ENCODE measurements at regions not wholly inside any gene's neighbourhood (a gene's known extent, or its start where the extent isn't known, plus 50 kb on each side); places are given as distances from the start of the nearest gene placed in this dataset.

DNA sequence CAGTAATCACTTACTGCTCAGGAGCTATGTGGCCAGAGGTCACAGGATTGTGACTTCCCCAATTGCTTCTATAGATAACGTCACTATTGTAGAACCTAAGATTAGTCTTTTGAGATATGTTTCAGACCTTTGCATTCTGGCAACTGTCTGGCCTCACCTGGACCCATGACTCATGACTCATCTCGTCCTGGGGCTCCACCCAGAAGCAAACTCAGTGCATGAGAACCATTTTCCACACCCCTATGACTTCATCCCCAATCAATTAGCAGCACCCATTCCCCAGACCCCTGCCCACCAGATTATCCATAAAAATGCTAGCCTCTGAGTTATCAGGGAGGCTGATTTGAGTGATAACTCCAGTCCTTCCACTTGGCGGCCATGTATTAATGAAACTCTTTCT, 186.9 kb downstream of the EMP1 start:
- DNase-seq (ENCODE audit: low spot score) = no peak

- no peak for DNase-seq (ENCODE audit: low spot score)
Measured at GRCh38 chr12:13380297-13380696, 183.8 kb downstream of the EMP1 start.

DNA sequence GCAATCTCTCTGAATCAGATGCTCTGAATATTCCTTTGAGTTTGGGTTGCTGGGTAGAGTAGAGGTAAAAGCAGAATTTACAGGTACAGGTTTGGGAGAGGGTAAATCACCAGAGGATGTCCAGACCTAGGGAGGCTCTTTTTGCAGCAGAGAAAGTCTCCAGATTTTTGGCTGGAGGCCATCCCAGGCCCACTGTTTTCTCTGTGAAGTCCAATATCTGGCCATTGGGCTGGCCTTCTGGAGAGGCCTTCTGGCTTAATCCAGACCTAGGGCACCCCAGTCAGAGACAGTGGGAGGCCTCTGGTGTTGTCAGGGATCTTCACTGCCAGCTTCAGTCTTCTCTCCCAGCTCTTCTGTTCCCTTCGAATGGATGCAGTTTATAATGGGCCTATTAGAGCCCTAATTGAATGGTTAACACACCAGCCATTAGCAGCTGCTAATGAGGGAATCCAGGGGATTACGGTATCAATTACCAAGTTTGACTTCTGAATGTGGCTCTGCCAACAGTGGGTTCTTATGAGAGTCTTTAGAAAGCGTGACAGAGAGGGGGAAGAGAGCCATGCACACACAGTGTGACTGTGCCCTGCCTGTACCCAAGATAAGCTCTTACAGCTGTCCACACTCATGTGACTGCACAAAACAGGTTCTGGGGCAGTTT, 183.1 kb downstream of the EMP1 start:
- DNase-seq (ENCODE audit: low spot score) = no peak

DNA sequence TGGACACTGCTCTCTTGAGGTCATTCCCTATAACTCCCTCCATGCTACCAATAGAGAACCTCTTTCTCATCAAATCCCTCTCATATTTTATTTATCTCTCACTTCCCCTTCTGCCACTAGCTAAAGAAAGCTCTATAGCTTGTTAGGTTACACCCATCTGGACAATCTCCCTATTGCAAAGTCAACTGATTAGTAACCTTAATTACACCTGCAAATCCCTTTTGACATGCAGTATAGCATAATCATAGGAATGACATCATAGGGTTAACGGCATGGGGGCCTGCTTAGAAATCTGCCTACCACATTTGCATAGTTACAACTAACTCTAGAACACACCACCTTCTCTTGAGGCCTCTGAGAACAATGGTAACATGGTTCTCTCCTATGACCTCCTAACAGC, 181.2 kb downstream of the EMP1 start:
- DNase-seq (ENCODE audit: low spot score) = no peak

- DNase-seq (ENCODE audit: low spot score) = peak; percentile 6
Measured at GRCh38 chr12:13376610-13377373, 180.3 kb downstream of the EMP1 start.

GRCh38 chr12:13375583-13376345, 179.2 kb downstream of the EMP1 start:
- DNase-seq (ENCODE audit: low spot score) = no peak

GRCh38 chr12:13374793-13375192, 178.3 kb downstream of the EMP1 start:
- no peak for DNase-seq (ENCODE audit: low spot score)

- DNase-seq (ENCODE audit: low spot score) = no peak
Measured at GRCh38 chr12:13373803-13374202, 177.3 kb downstream of the EMP1 start.

GRCh38 chr12:13373131-13373530, 176.6 kb downstream of the EMP1 start:
- DNase-seq (ENCODE audit: low spot score) = no peak

- no peak for DNase-seq (ENCODE audit: low spot score)
Measured at GRCh38 chr12:13372386-13372785, 175.9 kb downstream of the EMP1 start.

GRCh38 chr12:13371797-13372196, 175.3 kb downstream of the EMP1 start:
- no peak for DNase-seq (ENCODE audit: low spot score)

- DNase-seq (ENCODE audit: low spot score) = no peak
Measured at GRCh38 chr12:13371367-13371766, 174.8 kb downstream of the EMP1 start.

- DNase-seq (ENCODE audit: low spot score) = no peak
Measured at GRCh38 chr12:13369474-13370056, 173.0 kb downstream of the EMP1 start.

GRCh38 chr12:13368971-13369370, 172.4 kb downstream of the EMP1 start:
- no peak for DNase-seq (ENCODE audit: low spot score)

DNA sequence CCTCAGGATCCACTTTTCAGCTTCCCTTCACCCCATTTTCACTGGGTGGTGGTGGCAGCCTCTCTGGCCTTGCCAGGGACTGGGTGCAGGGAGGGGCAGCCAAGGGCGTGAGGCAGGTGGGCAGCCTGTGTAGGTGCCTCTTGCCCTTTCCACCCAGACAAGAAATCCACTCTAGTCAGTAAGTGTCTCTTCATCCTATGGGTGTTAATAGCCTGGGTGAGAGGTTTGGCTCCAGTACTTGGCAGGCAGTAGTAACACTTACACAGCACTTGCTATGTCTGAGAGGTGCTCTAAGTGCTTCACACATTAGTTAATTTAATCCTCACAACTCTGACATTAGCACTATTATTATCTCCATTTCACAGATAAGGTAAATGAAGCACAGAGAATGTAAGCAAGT, 171.9 kb downstream of the EMP1 start:
- no peak for DNase-seq (ENCODE audit: low spot score)

DNA sequence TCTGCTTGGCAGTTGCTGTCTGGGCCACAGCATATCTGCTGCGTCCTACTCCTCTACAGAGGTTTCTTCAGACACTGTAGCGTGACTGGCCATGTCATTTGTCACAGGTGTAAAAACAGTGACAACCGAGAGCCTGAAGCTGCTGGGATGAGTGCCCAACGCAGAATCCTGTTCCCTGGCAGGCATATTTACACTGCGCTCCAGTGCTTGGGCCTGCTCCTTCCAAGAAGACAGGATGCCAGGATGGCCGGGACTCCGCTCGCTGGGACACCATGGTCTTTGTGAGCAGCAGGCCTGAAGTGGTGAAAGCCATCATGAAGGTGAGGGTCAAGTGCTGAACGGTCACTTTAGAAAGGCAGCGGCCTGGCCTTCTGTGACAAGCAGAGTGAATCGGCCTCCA, 171.4 kb downstream of the EMP1 start:
- no peak for DNase-seq (ENCODE audit: low spot score)

DNA sequence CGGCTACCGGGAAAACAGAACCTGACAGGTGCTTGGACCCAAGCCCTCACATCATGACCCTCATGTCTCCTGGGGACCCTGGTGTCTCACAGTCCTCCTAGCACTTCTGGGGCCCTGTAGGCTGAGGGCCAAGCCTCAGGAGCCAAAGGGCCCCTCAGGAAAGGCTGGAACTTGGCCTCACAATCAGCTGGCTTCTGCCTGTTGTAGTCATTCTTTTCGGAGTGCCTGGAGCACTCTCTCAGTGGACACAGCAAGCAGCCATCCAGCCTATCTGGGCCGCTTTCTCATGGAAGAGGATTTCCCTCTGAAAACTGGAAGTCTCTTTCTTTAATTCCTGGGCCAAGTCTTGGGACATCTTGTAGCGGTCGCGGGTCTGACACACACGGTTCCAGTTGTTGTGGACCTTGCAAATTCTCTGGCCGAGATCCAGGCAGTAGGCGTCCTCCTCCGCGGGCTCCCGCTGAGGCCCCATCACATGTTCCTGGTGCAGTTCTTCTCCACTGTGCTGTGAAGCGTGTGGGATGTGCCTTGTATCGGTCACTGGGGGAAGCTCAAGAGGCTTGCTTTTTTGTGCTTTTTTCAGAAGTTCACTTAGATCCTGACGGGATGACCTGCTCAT, 169.3 kb downstream of the EMP1 start:
- DNase-seq (ENCODE audit: low spot score) = no peak

- DNase-seq (ENCODE audit: low spot score) = peak; percentile 60
Measured at GRCh38 chr12:13362260-13362841, 165.8 kb downstream of the EMP1 start.

- DNase-seq (ENCODE audit: low spot score) = no peak
Measured at GRCh38 chr12:13359636-13360035, 163.1 kb downstream of the EMP1 start.

DNA sequence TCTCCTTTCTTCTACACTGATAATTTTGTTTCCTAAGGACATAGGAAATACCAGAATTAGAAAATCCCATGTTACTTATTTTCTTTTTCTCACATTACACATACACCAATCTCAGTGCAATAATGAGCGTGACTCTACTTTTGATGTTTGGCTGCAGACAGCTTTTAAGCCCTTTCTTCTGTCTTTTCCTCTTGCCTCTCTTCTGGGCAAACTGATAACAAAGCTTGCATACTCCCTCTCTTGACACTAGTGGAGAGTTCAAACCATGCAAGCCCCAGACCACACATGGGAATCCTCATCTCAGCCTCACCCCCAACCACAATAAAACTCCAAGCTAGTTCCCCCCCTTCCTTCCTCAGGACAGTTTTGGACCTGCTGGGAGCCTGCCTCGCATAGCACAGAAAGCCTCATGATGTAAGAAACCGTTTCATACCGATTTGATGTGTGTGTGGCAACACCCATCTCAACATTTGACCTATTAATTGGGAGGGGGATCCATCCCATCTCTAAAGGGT, 161.9 kb downstream of the EMP1 start:
- no peak for DNase-seq (ENCODE audit: low spot score)

GRCh38 chr12:13350946-13351345, 154.4 kb downstream of the EMP1 start:
- DNase-seq (ENCODE audit: low spot score) = no peak

DNA sequence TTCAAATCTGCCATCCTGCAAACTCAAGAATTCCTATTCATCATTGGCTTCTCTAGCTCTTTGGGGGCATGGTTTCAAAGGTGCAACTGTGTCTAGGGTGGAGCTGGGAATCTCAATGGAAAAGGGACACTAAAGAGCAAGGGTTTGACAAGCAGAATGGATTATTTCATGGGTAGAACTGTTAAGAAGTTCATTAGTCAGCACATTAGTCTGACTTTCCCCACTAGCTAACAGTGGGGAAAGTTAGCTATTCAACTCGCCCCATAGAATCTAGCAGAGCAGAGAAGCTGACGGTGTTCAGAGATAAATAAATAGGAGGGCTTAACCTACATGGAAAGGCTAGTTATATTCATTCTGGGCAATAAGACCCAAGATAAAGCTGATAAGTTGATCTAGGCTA, 153.9 kb downstream of the EMP1 start:
- no peak for DNase-seq (ENCODE audit: low spot score)

Data from HuH-7 (cell line).